CD4-positive, alpha-beta T cell treated with Interferon alpha-2 for 1 hour (primary cell): ENCODE measurements at regions not wholly inside any gene's neighbourhood (a gene's known extent, or its start where the extent isn't known, plus 50 kb on each side); places are given as distances from the start of the nearest gene placed in this dataset.

Source experiments
- DNase-seq, 2 donors: peaks; one replicate each; pipeline ENCODE4 v3.0.0-alpha.2; 2020 to 2022

DNA sequence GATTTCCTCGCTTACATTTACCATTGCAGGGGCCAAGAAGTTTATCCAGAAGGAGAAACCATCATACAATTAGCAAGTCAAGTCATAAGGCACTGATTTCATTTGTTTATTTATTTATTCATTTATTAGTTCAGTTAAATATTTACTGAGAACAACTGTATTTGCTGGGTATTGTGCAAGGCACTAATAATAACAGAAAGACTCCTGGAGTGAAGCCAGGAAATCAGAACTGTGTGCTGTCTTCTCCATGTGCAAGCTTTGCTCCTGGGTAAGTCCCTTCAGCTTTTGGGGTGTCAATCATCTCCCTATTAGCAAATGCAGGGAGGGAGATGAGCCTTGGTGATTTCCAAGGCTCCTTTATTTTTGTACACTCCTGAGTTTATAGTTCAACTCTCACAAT is 341.6 kb upstream of the MEIS1 start:
- no peak for DNase-seq

GRCh38 chr2:66084948-66085590 is 349.9 kb upstream of the MEIS1 start:
- DNase-seq: no peak

- DNase-seq: no peak
These were observed 352.3 kb upstream of the MEIS1 start for GRCh38 chr2:66082581-66082980.

DNA sequence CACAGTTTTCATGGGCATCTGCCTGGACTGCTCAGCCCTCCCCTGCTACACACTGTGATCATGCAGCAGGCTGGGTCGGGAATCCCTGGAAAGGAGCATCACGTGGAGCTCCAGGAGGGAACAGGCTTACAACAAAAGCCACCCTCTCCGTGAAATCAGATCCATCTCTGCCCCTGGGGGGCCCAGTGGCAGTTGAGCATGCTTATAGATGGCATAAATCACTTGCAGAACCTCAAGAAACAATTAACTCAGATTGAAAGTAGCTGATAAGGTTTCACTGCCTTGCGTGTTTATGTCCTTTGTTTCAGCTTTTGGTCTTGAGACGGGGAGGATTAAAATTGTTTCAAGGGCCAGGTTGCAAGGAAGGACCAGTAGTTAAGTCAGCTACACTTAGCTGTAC is 354.8 kb upstream of the MEIS1 start:
- DNase-seq: no peak

DNA sequence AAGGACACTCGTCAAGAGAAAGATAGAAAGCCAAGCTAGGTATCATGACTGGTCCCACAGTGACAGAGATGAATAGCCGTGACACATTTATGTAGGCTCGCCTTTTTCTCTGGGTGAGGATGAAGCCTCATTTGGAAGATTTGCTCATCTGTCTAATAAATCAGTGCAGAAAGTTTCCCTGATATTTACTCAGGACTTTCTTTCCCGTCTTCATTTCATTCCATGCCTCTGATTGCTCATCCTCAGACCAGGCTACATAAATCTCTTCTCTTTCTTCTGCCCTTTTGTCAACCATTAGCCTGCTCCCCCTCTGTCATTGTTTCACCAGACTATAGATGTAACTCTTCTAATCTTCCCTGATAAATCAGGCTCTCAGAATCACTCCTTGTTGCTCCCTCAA is 361.8 kb upstream of the MEIS1 start:
- DNase-seq: no peak

GRCh38 chr2:66070721-66071602 is 364.0 kb upstream of the MEIS1 start:
- DNase-seq: no peak

DNA sequence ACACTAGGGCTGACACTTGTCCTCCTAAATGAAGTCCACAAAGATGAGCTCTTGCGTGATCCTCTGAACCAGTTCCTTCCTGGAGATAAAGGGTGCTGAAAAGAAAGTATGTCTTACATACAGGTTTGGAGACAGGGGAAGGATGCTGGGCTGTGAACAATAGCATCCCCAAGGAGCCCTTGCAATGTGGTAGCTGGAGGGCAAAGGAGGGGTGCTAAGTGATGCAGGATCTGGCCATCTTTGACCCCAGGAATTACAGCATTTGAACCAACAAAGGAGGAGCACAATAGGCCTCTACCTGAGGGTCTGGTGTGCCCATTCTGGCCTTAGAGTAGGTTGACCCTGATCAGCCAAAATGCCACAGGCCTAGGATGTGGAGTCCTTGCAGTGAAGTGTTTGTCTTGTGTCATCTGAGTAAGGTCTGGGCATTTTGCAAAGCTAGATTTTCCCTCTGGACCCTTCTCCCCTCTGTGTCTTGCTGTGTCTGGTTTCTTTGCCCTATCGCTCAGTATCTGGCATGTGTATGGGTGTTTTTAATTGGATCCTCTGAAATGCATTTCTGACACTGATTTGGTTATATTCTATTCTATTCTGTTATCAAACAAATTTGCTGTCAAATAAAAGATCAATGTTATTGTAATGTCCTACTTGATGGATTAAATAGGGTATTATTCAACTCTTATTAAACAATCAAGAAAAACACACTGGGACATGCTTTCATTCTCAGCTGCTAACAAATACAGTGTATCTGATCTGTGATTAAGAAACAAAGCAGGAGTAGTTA is 364.8 kb upstream of the MEIS1 start:
- DNase-seq: no peak

GRCh38 chr2:66066032-66066431 is 368.9 kb upstream of the MEIS1 start:
- no peak for DNase-seq

DNA sequence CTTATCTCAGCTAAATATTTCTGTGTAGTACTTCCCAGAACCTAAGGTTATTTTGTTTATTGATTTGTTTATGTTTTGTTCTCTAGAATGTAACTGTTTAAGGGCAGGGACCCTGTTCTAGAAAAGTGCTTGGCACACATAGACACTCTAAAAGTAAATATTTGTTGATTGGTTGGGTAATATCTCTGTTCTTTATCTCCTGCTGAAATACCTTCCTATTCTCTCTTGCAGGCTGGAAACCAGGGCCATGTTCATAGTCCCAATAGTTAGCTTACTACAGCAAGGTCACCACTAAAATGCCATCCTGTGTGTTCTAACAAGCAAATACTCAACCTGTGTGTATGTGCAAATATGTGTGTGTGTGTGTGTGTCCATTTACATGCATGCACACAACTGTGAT is 375.6 kb upstream of the MEIS1 start:
- DNase-seq: no peak

DNA sequence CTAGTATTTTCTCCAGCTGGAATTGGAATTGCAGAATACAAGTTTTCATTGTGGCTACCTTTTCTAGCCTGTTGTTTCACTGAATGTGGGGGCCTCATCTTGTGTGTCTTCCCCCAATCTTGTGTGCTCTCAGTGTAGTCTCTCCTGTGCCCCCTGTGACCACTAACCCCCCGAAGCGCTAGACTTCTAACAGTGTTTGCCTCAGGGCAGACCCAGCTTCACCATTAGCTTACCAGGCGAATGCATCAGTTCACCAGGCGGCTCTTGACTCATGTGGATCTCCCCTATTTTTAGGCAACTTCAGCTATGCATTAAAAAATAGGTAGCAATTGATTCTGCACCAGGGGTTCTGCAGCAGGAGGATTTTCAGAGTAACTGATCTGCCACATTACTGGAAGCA is 376.2 kb upstream of the MEIS1 start:
- DNase-seq: no peak

DNA sequence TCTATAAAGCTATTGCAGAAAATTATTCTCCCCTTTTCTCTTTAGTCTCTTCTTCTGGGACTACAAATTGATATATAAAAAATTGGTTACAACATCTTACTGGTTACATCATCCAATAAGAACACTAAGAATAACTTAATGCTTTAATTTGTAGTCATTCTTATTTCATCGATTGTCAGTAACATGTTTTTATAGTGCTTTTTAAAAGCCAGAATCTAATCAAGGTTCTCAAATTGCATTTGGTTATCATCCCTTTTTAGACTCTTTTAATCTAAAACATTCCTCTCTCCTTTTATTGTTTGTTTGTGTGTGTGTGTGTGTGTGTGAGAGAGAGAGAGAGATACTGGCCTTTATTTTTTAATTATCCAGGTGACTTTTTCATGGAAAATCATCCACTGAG is 377.1 kb upstream of the MEIS1 start:
- DNase-seq: no peak

DNA sequence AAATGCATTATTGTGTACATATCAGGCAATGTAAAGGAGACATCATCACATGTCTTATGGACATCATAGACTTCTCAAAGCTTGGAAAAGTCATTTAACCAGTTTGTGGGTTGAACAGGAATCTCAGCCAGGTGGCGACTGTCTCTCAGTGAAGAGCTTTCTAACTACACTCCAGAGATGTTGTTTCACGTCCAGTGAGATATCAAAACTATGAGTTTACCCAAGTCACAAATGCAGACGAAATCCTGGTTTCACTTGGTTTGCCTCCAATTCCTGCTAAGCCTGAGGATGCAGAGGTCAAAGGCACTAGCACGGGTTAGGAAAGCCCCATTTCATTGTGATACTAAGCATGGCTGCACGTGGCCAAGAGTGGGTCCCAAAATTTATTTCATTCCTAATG is 384.5 kb upstream of the MEIS1 start:
- DNase-seq: no peak

GRCh38 chr2:66048667-66049066 is 386.3 kb upstream of the MEIS1 start:
- DNase-seq: no peak

DNA sequence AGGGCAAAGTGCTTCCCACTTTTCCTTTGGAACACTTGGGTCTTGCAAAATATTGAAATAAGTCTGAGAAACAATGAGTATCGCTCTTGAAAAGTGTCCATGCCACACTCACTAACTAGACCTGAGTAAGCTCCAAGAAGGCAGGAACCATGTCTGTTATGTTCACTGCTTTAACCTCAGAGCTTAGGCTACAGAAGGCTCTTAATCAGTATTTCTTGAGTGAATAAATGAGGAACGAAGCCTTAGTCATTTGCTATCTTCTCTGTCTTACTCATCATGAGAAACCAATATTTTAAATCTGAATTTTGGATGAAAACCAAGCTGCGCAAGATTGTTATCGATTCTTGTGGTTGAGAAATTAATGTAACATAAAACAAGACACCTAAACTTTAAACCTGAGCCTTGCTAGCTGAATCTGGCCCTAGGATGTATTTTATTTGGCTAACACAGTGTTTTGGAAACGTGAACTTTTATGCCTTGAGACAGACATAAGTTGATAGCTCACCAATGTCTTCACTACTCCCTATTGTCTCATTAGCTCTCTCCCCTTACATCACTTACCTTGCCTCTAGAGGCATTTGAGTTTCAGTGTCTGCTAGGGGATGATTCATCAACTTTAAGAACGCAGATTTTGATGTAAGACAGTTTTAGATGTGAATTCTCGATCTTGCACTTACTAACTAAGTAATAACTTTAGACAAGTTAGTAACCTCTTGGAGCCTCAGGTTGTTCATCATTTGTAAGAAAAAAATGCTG is 392.8 kb upstream of the MEIS1 start:
- DNase-seq: no peak

DNA sequence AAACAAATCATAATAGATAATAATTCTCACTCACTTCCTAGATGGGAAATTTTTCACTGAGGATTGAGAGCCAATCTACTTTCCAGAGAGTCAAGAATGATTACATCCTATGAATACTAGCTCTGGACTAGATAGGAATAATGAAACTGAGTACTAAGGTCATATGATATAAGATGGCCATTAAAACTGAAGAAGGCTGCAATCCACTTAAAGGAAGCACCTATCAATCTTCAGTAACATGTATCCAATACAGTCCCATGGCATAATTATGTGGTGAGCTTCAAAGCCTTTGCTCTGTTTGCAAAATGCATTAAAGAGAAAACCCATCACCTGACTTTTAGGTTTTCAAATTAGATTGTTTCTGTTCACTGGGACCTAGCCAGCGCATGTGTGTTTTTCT is 398.0 kb upstream of the MEIS1 start:
- DNase-seq: no peak

DNA sequence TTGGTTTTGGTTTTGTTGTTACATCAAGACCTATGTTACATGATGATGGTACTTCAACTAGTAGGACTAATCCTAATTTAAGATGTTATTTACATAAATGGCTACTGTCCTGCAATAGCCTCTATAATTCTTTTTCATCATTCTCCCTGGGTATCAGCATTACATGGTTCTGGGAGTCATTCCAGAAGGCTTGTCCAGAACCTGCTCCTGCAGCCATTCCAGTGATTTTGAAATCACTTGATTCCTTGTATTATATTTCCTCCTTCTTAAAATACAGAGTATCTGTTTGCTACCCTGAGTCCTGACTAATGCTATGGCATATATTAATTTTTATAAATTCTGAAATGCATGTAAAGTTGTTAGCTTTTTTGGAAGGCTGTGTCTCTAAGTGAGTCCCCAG is 400.5 kb upstream of the MEIS1 start:
- no peak for DNase-seq

DNA sequence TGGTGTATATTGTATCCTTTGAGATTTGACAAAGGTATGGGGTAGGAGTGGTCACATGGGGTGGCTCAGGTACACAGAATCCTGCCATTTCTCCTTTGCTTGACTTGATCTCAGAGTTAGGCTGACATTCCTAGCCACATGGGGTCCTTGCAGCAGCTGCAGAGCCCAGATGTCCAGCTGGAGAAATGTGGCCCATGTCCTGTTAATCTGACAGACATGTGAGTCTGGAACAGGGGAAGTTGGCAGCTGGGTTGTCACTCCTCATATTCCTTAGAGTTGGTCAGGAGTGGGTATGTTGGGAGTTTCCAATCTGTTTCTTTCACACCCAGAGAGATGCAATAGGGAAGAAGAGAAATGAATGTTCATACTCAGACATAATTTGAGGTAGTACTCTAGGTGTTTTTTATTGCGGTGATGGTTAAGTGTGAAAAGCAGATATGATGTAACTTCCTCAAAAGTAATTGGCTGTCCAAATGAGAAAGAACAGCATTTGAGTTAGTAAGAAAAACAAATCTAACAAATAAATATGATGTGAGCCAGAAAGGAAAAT is 402.6 kb upstream of the MEIS1 start:
- no peak for DNase-seq

GRCh38 chr2:66031236-66031635 is 403.7 kb upstream of the MEIS1 start:
- no peak for DNase-seq

DNA sequence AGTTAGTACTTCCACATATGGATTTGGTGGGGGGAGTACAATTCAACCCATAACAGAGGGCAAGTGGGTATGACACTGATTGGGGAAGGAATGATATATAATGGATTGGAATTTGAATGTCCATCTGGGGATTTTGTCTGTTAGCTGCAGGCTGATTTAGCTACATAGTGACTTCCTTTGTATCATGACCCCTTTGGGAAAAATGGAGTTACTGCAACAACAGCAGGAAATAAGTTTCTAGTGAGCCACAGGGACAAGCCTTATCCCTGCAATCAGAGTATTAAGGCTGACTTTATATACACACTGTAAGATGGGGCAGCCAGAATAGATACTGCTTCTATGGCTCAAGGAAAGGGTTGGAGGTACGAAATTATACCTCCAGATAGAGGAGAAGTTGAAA is 404.4 kb upstream of the MEIS1 start:
- no peak for DNase-seq

GRCh38 chr2:66024391-66024790 is 410.5 kb upstream of the MEIS1 start:
- no peak for DNase-seq

GRCh38 chr2:66021296-66021695 is 413.6 kb upstream of the MEIS1 start:
- DNase-seq: no peak

DNA sequence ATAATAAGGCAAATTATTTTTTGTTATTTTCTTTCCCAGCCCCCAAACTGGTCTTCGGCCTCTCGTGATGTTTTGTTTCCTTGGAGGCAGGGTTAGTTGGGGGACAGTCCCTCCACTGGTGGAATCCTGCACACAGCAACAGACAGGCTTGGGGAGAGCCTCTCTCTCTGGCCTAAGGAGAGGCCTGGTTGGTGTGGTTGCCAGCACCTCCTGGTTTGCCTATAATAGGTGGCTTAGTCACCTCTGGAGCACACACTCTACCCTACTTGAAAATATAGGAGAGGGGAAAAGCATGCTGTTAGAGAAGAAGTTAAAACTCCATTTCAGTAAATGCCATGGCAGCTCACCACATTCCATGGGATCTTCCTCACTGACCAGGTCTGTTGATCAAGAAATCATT is 417.2 kb upstream of the MEIS1 start:
- no peak for DNase-seq

GRCh38 chr2:66014450-66014849 is 420.5 kb upstream of the MEIS1 start:
- DNase-seq: no peak
